PC-9 (cell line): ENCODE measurements at regions not wholly inside any gene's neighbourhood (a gene's known extent, or its start where the extent isn't known, plus 50 kb on each side); places are given as distances from the start of the nearest gene placed in this dataset.

ENCODE experiments used
- BruUV-seq: library from RNA; stranded (reverse); fragments of 400-500 nt; replicated peaks from 2 replicates; lab custom pipeline; 2021; lab: Mats Ljungman, UMichigan
- CTCF ChIA-PET: fragments of 300-600 bp; sonication (Branson Sonifier 250); formaldehyde crosslinking; loops from one replicate; lab custom pipeline; 2022; ENCODE audit warnings: antibody characterized with exemption; lab: Charles Lee
- POLR2A ChIA-PET: fragments of 300-600 bp; sonication (Branson Sonifier 250); formaldehyde crosslinking; loops from one replicate; lab custom pipeline; 2022; ENCODE audit warnings: antibody characterized with exemption; ENCODE audit not compliant: unreplicated experiment; lab: Charles Lee
- DNase-seq, 2 experiments: peaks; one replicate each; pipeline versions ENCODE4 v3.0.0 to v3.0.0-alpha.2; 2015 to 2022; ENCODE audit warnings: mixed read lengths in 1 of 2
- H2AFZ ChIP-seq: fragments of 200-600 bp; sonication (generic); 2 replicates; pipeline ENCODE4 v1.8.1; 2017; ENCODE audit warnings: antibody characterized with exemption
- H3F3A ChIP-seq: fragments of 200-600 bp; sonication (generic); 2 replicates; pipeline ENCODE4 v1.8.1; 2017; ENCODE audit warnings: antibody characterized with exemption, mild to moderate bottlenecking, low read depth; ENCODE audit not compliant: insufficient read depth
- H3K27ac ChIP-seq: fragments of 200-600 bp; sonication (generic); 2 replicates; pipeline ENCODE4 v1.6.1; 2016; ENCODE audit warnings: mixed run types
- H3K27me3 ChIP-seq: fragments of 200-600 bp; sonication (generic); 2 replicates; pipeline ENCODE4 v1.6.1; 2016; ENCODE audit warnings: low read depth, mixed run types; ENCODE audit not compliant: insufficient read depth
- H3K36me3 ChIP-seq: fragments of 200-600 bp; sonication (generic); 2 replicates; pipeline ENCODE4 v1.6.1; 2016; ENCODE audit warnings: low read depth, mixed run types
- H3K4me1 ChIP-seq: fragments of 200-600 bp; sonication (generic); replicated peaks from 2 replicates; pipeline ENCODE4 v1.6.1; 2016; ENCODE audit warnings: mixed run types; ENCODE audit not compliant: insufficient read depth
- H3K4me2 ChIP-seq: fragments of 200-600 bp; sonication (generic); 2 replicates; pipeline ENCODE4 v1.6.1; 2017; ENCODE audit warnings: mixed run types
- H3K4me3 ChIP-seq: fragments of 200-600 bp; sonication (generic); 2 replicates; pipeline ENCODE4 v1.6.1; 2016; ENCODE audit warnings: mixed run types
- H3K79me2 ChIP-seq: fragments of 200-600 bp; sonication (generic); 2 replicates; pipeline ENCODE4 v1.6.1; 2017; ENCODE audit warnings: low read depth, mixed run types
- H3K9me2 ChIP-seq: fragments of 200-600 bp; sonication (generic); 2 replicates; pipeline ENCODE4 v1.8.1; 2017; ENCODE audit warnings: mild to moderate bottlenecking; ENCODE audit not compliant: insufficient read depth
- H3K9me3 ChIP-seq: fragments of 200-600 bp; sonication (generic); 2 replicates; pipeline ENCODE4 v1.8.1; 2016; ENCODE audit warnings: low read depth; ENCODE audit not compliant: insufficient read depth
- H4K20me1 ChIP-seq: fragments of 200-600 bp; sonication (generic); 2 replicates; pipeline ENCODE4 v1.8.1; 2017; ENCODE audit not compliant: insufficient read depth
- EZH2 ChIP-seq: fragments of 200-600 bp; sonication (generic); IDR thresholded peaks from 2 replicates; pipeline ENCODE4 v1.8.0; 2017; ENCODE audit warnings: antibody characterized with exemption, low read depth
- intact Hi-C: fragments of 100-400 bp; cut with micrococcal nuclease; formaldehyde crosslinking; loops from one replicate; pipeline ENCODE4 v1.10.0; 2022; ENCODE audit not compliant: unreplicated experiment
- TF ChIP-seq, protein P1 (sequence below): fragments of 200-600 bp; sonication (generic); conservative IDR thresholded peaks from 2 replicates; pipeline ENCODE4 v1.6.1; 2017; ENCODE audit warnings: mixed run types, antibody characterized with exemption, mild to moderate bottlenecking, moderate library complexity

DNA sequence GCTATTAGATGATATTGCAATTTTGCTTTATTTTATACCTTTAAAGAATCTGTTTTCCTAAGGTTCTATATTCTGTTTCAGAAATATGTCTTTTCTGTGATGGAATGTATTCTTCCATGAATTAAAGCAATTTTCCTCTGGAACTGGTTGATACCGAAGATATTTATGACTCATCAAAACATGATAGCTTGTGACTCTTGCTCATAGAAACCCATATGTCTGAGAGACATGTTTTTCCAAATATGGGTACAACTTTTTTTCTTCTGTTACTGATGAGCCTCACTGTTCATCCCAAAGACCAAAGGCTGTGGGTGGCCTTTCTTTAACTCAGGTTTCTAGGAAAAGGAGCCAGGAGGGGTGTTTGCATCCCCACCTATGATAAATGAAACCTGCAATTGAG, 126.1 kb upstream of the PAPPA start:
- no TSS peak for BruUV-seq
- CTCF ChIA-PET, result no interaction called here
- Histone ChIP-seq H3K79me2 (no peaks in the 10 kb centered on the region), H3K4me3 (no peak overlapping the region), H3K36me3 (no peaks in the 10 kb centered on the region), H3K9me3 (no peaks in the 10 kb centered on the region), H3K27ac (peak overlapping the region; percentile 32; the same call in 1 of the 2 replicates), H4K20me1 (no peaks in the 10 kb centered on the region), H2AFZ (0 out of 2 replicates have a peak overlapping the region, but pooled peaks have one; percentile 1), H3K4me1 (peaks cover 6% of the 10 kb centered on the region; the same call in 1 of the 2 replicates), H3F3A (no peaks in the 10 kb centered on the region), H3K4me2 (no peak overlapping the region), H3K27me3 (no peaks in the 10 kb centered on the region), H3K9me2 (no peaks in the 10 kb centered on the region)
- intact Hi-C loops, result no loop called here
- no peak for DNase-seq
- TF ChIP-seq EZH2, result no peak
- TF ChIP-seq, protein P1, sequence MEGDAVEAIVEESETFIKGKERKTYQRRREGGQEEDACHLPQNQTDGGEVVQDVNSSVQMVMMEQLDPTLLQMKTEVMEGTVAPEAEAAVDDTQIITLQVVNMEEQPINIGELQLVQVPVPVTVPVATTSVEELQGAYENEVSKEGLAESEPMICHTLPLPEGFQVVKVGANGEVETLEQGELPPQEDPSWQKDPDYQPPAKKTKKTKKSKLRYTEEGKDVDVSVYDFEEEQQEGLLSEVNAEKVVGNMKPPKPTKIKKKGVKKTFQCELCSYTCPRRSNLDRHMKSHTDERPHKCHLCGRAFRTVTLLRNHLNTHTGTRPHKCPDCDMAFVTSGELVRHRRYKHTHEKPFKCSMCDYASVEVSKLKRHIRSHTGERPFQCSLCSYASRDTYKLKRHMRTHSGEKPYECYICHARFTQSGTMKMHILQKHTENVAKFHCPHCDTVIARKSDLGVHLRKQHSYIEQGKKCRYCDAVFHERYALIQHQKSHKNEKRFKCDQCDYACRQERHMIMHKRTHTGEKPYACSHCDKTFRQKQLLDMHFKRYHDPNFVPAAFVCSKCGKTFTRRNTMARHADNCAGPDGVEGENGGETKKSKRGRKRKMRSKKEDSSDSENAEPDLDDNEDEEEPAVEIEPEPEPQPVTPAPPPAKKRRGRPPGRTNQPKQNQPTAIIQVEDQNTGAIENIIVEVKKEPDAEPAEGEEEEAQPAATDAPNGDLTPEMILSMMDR, result no peak
- POLR2A ChIA-PET, result no interaction called here

DNA sequence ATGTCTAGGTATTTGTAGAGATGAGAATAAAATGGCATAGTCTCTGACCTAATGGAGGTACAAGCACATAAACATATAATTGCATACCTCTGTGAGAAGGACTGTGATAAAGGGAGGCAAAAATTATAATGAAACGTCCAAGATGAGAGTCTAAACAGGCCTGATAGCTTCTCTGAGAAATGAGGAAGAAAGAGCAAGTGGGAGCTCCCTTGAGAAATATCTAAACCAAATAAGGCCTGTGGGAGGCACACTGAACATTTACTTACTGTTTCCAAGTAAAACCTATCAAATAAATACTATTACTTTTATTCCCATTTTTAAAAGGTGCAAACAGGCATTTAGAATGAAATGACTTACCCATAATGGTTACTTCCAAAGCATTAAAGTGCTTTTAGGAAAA, 125.6 kb upstream of the PAPPA start:
- H2AFZ ChIP-seq, result 0 out of 2 replicates have a peak overlapping the region, but pooled peaks have one; percentile 1
- H3K27me3 ChIP-seq, result no peaks in the 10 kb centered on the region
- H3K4me3 ChIP-seq, result no peak overlapping the region
- no peaks in the 10 kb centered on the region for H3F3A ChIP-seq
- POLR2A ChIA-PET, result no interaction called here
- no peaks in the 10 kb centered on the region for H4K20me1 ChIP-seq
- no peaks in the 10 kb centered on the region for H3K9me3 ChIP-seq
- no peaks in the 10 kb centered on the region for H3K79me2 ChIP-seq
- CTCF ChIA-PET, result no interaction called here
- BruUV-seq, result no TSS peak
- TF ChIP-seq, protein P1, result no peak
- no peak for TF ChIP-seq EZH2
- no peaks in the 10 kb centered on the region for H3K9me2 ChIP-seq
- no peak overlapping the region for H3K4me2 ChIP-seq
- no peak for DNase-seq
- intact Hi-C loops, result no loop called here
- no peak overlapping the region for H3K27ac ChIP-seq
- peaks cover 6% of the 10 kb centered on the region; the same call in 1 of the 2 replicates for H3K4me1 ChIP-seq
- H3K36me3 ChIP-seq, result no peaks in the 10 kb centered on the region

DNA sequence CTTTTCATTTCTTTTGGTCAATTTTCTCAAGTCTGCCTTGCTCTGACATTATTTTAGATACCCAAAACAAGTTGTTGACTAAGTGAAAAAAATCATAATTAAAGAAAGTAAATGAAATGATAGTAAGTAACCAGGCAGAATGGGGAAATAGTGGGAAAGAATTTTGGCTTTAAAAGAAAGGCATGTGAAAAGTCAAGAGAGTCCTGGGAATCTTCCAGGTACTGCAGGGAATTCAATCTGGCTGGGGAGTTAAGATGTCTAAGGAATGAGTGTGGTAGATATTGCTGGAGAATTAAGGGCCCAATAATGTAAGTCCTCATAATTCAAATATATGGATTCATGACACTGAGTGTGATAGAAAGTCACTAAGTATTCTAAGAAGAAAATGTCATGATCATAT, 123.1 kb upstream of the PAPPA start:
- Histone ChIP-seq H3K4me3 (no peak overlapping the region), H3K4me2 (no peak overlapping the region), H3K27ac (no peak overlapping the region), H3K27me3 (no peaks in the 10 kb centered on the region), H3K4me1 (peaks cover 6% of the 10 kb centered on the region; the same call in 1 of the 2 replicates), H3K36me3 (no peaks in the 10 kb centered on the region), H4K20me1 (no peaks in the 10 kb centered on the region), H3K9me3 (no peaks in the 10 kb centered on the region), H2AFZ (peak overlapping the region; percentile 50; the same call in 1 of the 2 replicates), H3F3A (no peaks in the 10 kb centered on the region), H3K9me2 (no peaks in the 10 kb centered on the region), H3K79me2 (no peaks in the 10 kb centered on the region)
- DNase-seq, result no peak
- no peak for TF ChIP-seq EZH2
- TF ChIP-seq, protein P1, result no peak
- CTCF ChIA-PET, result no interaction called here
- no TSS peak for BruUV-seq
- intact Hi-C loops, result no loop called here
- POLR2A ChIA-PET, result no interaction called here
